ACHN (cell line): ENCODE measurements at regions not wholly inside any gene's neighbourhood (a gene's known extent, or its start where the extent isn't known, plus 50 kb on each side); places are given as distances from the start of the nearest gene placed in this dataset.

Experiments used
- DNase-seq: peaks from one replicate; pipeline ENCODE4 v3.0.0-alpha.2; 2015
- in situ Hi-C: cut with HindIII; loops from 2 replicates; pipeline ENCODE4 v1.10.0; 2017; ENCODE audit warnings: low sequenced_read_pairs, low pct_ligation_motif_present, low pct_unique_long_range_greater_than_20kb

- in situ Hi-C loops, result no loop called here
- no peak for DNase-seq
Observed at GRCh38 chr13:83531022-83531421, 351.3 kb downstream of the SLITRK1 start.

- no peak for DNase-seq
- in situ Hi-C loops, result no loop called here
Observed at GRCh38 chr13:83516781-83517180, 365.5 kb downstream of the SLITRK1 start.

- in situ Hi-C loops, result no loop called here
Observed at GRCh38 chr13:83515268-83516015, 366.8 kb downstream of the SLITRK1 start.

GRCh38 chr13:83508771-83509301 is 373.4 kb downstream of the SLITRK1 start:
- no peak for DNase-seq
- in situ Hi-C loops, result no loop called here

More at GRCh38 chr13:83515268-83516015, 366.8 kb downstream of the SLITRK1 start:
- DNase-seq, result no peak

- in situ Hi-C loops, result no loop called here
- no peak for DNase-seq
Observed at GRCh38 chr13:83503424-83503823, 378.9 kb downstream of the SLITRK1 start.

GRCh38 chr13:83499286-83499685 is 383.0 kb downstream of the SLITRK1 start:
- in situ Hi-C loops, result no loop called here
- no peak for DNase-seq

GRCh38 chr13:83498481-83499190 is 383.6 kb downstream of the SLITRK1 start:
- DNase-seq, result no peak

GRCh38 chr13:83498045-83498444 is 384.2 kb downstream of the SLITRK1 start:
- in situ Hi-C loops, result no loop called here
- DNase-seq, result no peak

More at GRCh38 chr13:83498481-83499190, 383.6 kb downstream of the SLITRK1 start:
- in situ Hi-C loops, result no loop called here

GRCh38 chr13:83496501-83496900 is 385.8 kb downstream of the SLITRK1 start:
- in situ Hi-C loops, result no loop called here
- DNase-seq, result no peak

- no peak for DNase-seq
- in situ Hi-C loops, result no loop called here
Observed at GRCh38 chr13:83485101-83485500, 397.2 kb downstream of the SLITRK1 start.

GRCh38 chr13:83471011-83471410 is 411.3 kb downstream of the SLITRK1 start:
- no peak for DNase-seq
- in situ Hi-C loops, result no loop called here

- in situ Hi-C loops, result no loop called here
- no peak for DNase-seq
Observed at GRCh38 chr13:83470133-83470797, 412.0 kb downstream of the SLITRK1 start.

GRCh38 chr13:83453723-83454122 is 428.6 kb downstream of the SLITRK1 start:
- in situ Hi-C loops, result no loop called here
- DNase-seq, result no peak

- no peak for DNase-seq
- in situ Hi-C loops, result no loop called here
Observed at GRCh38 chr13:83453300-83453699, 429.0 kb downstream of the SLITRK1 start.

- no peak for DNase-seq
- in situ Hi-C loops, result no loop called here
Observed at GRCh38 chr13:83452292-83452950, 429.9 kb downstream of the SLITRK1 start.

- in situ Hi-C loops, result no loop called here
- DNase-seq, result no peak
Observed at GRCh38 chr13:83450591-83450990, 431.7 kb downstream of the SLITRK1 start.

- in situ Hi-C loops, result no loop called here
- no peak for DNase-seq
Observed at GRCh38 chr13:83449668-83450395, 432.4 kb downstream of the SLITRK1 start.

GRCh38 chr13:83440465-83440864 is 441.8 kb downstream of the SLITRK1 start:
- in situ Hi-C loops, result no loop called here
- DNase-seq, result no peak
